Tibial nerve (tissue), 4 donors: ENCODE measurements at regions not wholly inside any gene's neighbourhood (a gene's known extent, or its start where the extent isn't known, plus 50 kb on each side); places are given as distances from the start of the nearest gene placed in this dataset.

Source experiments
- DNase-seq, 2 donors: peaks; one replicate each; pipeline ENCODE4 v3.0.0-alpha.2; 2019; ENCODE audit warnings: low spot score in 2 of 2
- H3K27ac ChIP-seq, 4 donors: fragments of 200-600 bp; sonication (generic) in 3 of 4; one replicate each; pipeline ENCODE4 v1.5.1; 2017 to 2019; ENCODE audit warnings: mild to moderate bottlenecking in 1 of 4
- H3K27me3 ChIP-seq, 2 donors: fragments of 200-600 bp; sonication (generic) in 1 of 2; one replicate each; pipeline versions ENCODE4 v1.5.1 to v1.6.0; 2017 to 2019
- H3K36me3 ChIP-seq, 3 donors: fragments of 200-600 bp; sonication (generic); one replicate each; pipeline ENCODE4 v1.5.1; 2018 to 2019
- H3K4me1 ChIP-seq, 4 donors: fragments of 200-600 bp; sonication (generic) in 3 of 4; one replicate each; pipeline ENCODE4 v1.5.1; 2017 to 2019
- H3K4me3 ChIP-seq, 4 donors: fragments of 200-600 bp; sonication (generic) in 3 of 4; one replicate each; pipeline ENCODE4 v1.5.1; 2017 to 2019; ENCODE audit warnings: mild to moderate bottlenecking in 1 of 4, moderate library complexity in 1 of 4
- H3K9me3 ChIP-seq, 4 donors: fragments of 200-600 bp; sonication (generic) in 3 of 4; one replicate each; pipeline ENCODE4 v1.5.1; 2017 to 2019
- EP300 ChIP-seq, 2 donors: sonication (generic); formaldehyde crosslinking; IDR thresholded peaks; one replicate each; pipeline ENCODE4 v1.6.1; 2017; ENCODE audit warnings: antibody characterized with exemption in 2 of 2, mild to moderate bottlenecking in 1 of 2
- POLR2A ChIP-seq, 2 donors: fragments of 450-650 bp; IDR thresholded peaks; one replicate each; pipeline ENCODE4 v1.6.1; 2017; ENCODE audit warnings: antibody characterized with exemption in 2 of 2, mild to moderate bottlenecking in 2 of 2, moderate library complexity in 2 of 2
- WGBS, 2 donors: methylation state at CpG; one replicate each; pipeline ENCODE4 v1.1.5; 2018; 5-methylcytosine and 5-hydroxymethylcytosine counted together
- TF ChIP-seq, protein P1 (sequence below), 5 experiments: fragments of 200-600 bp in 3 of 5; fragments of 450-650 bp in 2 of 5; sonication (generic) in 3 of 5; IDR thresholded peaks; one replicate each; pipeline ENCODE4 v1.5.1; 2016 to 2019; ENCODE audit warnings: antibody characterized with exemption in 5 of 5, mild to moderate bottlenecking in 3 of 5, moderate library complexity in 2 of 5

- H3K36me3 ChIP-seq = no peaks in the 10 kb centered on the region
- 47 to 58% methylated on average over 1 of the region's 1 CpG for WGBS, 2 donors
- no peak overlapping the region for H3K4me3 ChIP-seq
- H3K4me1 ChIP-seq = no peaks in the 10 kb centered on the region
- H3K9me3 ChIP-seq = no peaks in the 10 kb centered on the region
- no peak overlapping the region for H3K27ac ChIP-seq
- TF ChIP-seq, protein P1, sequence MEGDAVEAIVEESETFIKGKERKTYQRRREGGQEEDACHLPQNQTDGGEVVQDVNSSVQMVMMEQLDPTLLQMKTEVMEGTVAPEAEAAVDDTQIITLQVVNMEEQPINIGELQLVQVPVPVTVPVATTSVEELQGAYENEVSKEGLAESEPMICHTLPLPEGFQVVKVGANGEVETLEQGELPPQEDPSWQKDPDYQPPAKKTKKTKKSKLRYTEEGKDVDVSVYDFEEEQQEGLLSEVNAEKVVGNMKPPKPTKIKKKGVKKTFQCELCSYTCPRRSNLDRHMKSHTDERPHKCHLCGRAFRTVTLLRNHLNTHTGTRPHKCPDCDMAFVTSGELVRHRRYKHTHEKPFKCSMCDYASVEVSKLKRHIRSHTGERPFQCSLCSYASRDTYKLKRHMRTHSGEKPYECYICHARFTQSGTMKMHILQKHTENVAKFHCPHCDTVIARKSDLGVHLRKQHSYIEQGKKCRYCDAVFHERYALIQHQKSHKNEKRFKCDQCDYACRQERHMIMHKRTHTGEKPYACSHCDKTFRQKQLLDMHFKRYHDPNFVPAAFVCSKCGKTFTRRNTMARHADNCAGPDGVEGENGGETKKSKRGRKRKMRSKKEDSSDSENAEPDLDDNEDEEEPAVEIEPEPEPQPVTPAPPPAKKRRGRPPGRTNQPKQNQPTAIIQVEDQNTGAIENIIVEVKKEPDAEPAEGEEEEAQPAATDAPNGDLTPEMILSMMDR (IDR thresholded peaks at IDR 0.05) = no peak
- no peak for DNase-seq
- H3K27me3 ChIP-seq = no peaks in the 10 kb centered on the region
Measured at GRCh38 chr4:162706051-162706450, 460.6 kb downstream of the NAF1 start.

DNA sequence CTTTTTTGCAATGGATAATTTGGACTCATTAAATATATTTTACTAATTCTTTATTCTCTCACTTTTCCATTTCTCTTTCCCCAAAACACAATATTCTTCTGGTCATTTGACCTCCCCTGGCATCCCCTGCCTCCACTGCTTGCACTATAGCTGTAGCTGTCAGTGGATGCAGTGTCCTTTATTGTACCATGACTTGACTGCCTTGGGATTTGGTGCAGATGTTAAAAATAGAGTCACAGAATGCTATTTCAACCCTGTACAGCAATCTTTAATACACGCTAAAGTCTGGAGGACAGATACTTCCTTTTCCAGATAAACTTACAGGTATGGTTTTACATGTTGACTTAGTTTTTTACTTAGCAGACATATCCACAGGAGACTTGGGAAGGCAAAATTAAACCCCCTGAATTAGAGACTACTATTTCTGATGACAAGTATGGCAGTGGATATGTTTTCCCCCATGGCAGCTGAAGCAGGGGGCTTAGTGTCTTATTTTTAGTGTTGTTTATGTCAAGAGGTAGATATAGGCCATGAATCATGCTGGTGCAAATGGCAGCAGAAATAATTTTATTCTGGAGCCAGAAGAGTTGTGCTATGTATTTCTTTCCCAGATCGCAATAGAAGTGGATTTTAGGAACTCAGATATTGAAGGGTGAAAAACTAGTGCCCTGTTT lies 461.4 kb downstream of the NAF1 start:
- Histone ChIP-seq H3K4me1 (no peaks in the 10 kb centered on the region), H3K9me3 (no peaks in the 10 kb centered on the region), H3K4me3 (no peak overlapping the region), H3K36me3 (no peaks in the 10 kb centered on the region), H3K27ac (no peak overlapping the region), H3K27me3 (no peaks in the 10 kb centered on the region)
- TF ChIP-seq POLR2A (IDR thresholded peaks at IDR 0.05) (no peak), EP300 (IDR thresholded peaks at IDR 0.05) (no peak)
- TF ChIP-seq, protein P1 (IDR thresholded peaks at IDR 0.05) = no peak
- 78 to 81% methylated on average over 2 of the region's 2 CpGs for WGBS, 2 donors
- no peak for DNase-seq

GRCh38 chr4:162700815-162701361 lies 465.8 kb downstream of the NAF1 start:
- Histone ChIP-seq H3K9me3 (peaks cover 0 to 2% (median 0%) of the 10 kb centered on the region in 4 donors), H3K4me3 (no peak overlapping the region), H3K36me3 (no peaks in the 10 kb centered on the region), H3K4me1 (no peaks in the 10 kb centered on the region), H3K27ac (no peak overlapping the region), H3K27me3 (no peaks in the 10 kb centered on the region)
- DNase-seq = no peak
- WGBS, 2 donors = 62 to 73% methylated on average over 3 of the region's 3 CpGs
- TF ChIP-seq, protein P1 (IDR thresholded peaks at IDR 0.05) = no peak
- TF ChIP-seq POLR2A (IDR thresholded peaks at IDR 0.05) (no peak), EP300 (IDR thresholded peaks at IDR 0.05) (no peak)

DNA sequence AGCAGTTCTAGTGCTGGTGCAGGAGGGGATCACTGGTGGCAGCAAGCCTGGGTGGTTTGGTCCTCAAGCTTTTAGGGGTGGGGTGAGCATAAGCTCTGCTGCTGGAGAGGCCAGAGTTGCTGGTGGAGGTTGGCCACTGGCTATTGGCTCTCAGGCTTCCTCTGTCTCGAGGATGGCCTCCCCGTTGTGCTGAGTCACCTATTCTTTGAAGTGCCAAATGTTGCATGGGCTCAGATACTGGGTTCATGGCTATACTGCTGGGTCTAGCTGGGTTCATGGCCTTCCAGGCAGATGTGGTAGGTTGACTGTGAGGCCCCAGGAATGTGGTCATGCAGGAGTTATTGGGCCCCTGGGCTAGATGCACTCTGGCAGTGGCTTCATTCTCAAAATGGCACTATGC lies 466.3 kb downstream of the NAF1 start:
- WGBS, 2 donors = 87 to 94% methylated on average over 2 of the region's 2 CpGs

DNA sequence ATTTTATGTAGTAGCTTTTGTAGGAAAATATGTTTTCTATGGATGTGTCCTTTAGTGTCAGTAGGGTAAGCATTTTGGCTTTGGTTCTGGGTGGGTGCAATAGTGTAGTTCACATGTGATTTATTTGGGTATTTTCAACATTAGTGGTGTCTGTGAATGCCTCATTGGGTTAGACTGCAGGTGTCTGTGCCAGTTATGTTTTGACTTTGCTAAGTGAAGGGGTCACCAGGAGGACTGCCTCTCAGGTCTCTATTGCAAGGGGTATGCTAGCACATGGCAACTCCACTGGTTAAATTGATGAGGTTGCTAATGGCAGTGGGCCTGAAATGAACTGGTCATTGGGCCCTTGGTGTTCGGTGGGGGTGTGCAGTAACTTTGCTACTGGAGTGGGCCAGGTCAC lies 467.1 kb downstream of the NAF1 start:
- DNase-seq = no peak
- Histone ChIP-seq H3K27me3 (no peaks in the 10 kb centered on the region), H3K4me1 (no peaks in the 10 kb centered on the region), H3K36me3 (no peaks in the 10 kb centered on the region), H3K9me3 (peaks cover 0 to 2% (median 0%) of the 10 kb centered on the region in 4 donors), H3K4me3 (no peak overlapping the region), H3K27ac (no peak overlapping the region)
- no peak for TF ChIP-seq POLR2A (IDR thresholded peaks at IDR 0.05)
- no peak for TF ChIP-seq EP300 (IDR thresholded peaks at IDR 0.05)
- TF ChIP-seq, protein P1 (IDR thresholded peaks at IDR 0.05) = no peak
- WGBS, 2 donors = 85 to 100% methylated on average over 1 of the region's 1 CpG

More for the DNA sequence above, 466.3 kb downstream of the NAF1 start:
- no peaks in the 10 kb centered on the region for H3K27me3 ChIP-seq
- TF ChIP-seq, protein P1 (IDR thresholded peaks at IDR 0.05) = no peak
- no peak for TF ChIP-seq EP300 (IDR thresholded peaks at IDR 0.05)
- no peak for TF ChIP-seq POLR2A (IDR thresholded peaks at IDR 0.05)
- no peaks in the 10 kb centered on the region for H3K36me3 ChIP-seq
- H3K9me3 ChIP-seq = peaks cover 0 to 2% (median 0%) of the 10 kb centered on the region in 4 donors
- no peak overlapping the region for H3K4me3 ChIP-seq
- DNase-seq = no peak
- no peak overlapping the region for H3K27ac ChIP-seq
- no peaks in the 10 kb centered on the region for H3K4me1 ChIP-seq
